Nephron progenitor cell (in vitro differentiated cells): ENCODE measurements at regions not wholly inside any gene's neighbourhood (a gene's known extent, or its start where the extent isn't known, plus 50 kb on each side); places are given as distances from the start of the nearest gene placed in this dataset.

Experiments used
- DNase-seq: peaks from one replicate; pipeline ENCODE4 v3.0.0; 2021
- H3K27ac Mint-ChIP-seq: 2 replicates; pipeline ENCODE4 v1.8.0; 2021; ENCODE audit warnings: mild to moderate bottlenecking, moderate library complexity, mixed read lengths
- H3K27me3 Mint-ChIP-seq: 2 replicates; pipeline ENCODE4 v1.8.0; 2021; ENCODE audit warnings: mild to moderate bottlenecking, low read depth, mixed read lengths; ENCODE audit not compliant: poor library complexity
- H3K36me3 Mint-ChIP-seq: 2 replicates; pipeline ENCODE4 v1.8.0; 2021; ENCODE audit warnings: low read depth, mixed read lengths
- H3K4me1 Mint-ChIP-seq: 2 replicates; pipeline ENCODE4 v1.8.0; 2021; ENCODE audit warnings: mixed read lengths
- H3K4me3 Mint-ChIP-seq: 2 replicates; pipeline ENCODE4 v1.8.0; 2021; ENCODE audit warnings: mild to moderate bottlenecking, moderate library complexity, mixed read lengths
- H3K9me3 Mint-ChIP-seq: 2 replicates; pipeline ENCODE4 v1.8.0; 2021; ENCODE audit warnings: mild to moderate bottlenecking, moderate library complexity, mixed read lengths
- CTCF ChIP-seq: fragments of 200-600 bp; sonication (generic); IDR thresholded peaks from 2 replicates; pipeline ENCODE4 v1.5.0; 2021; ENCODE audit warnings: antibody characterized with exemption

- DNase-seq = no peak
- Mint-ChIP-seq H3K36me3 (no peaks in the 10 kb centered on the region), H3K27ac (no peak overlapping the region), H3K4me3 (no peak overlapping the region), H3K9me3 (peaks cover 17% of the 10 kb centered on the region), H3K4me1 (no peaks in the 10 kb centered on the region), H3K27me3 (no peaks in the 10 kb centered on the region)
- no peak for TF ChIP-seq CTCF
Measured at GRCh38 chr1:242764161-242764560, 239.7 kb upstream of the PLD5 start.

GRCh38 chr1:242761556-242761955 lies 237.1 kb upstream of the PLD5 start:
- TF ChIP-seq CTCF = no peak
- Mint-ChIP-seq H3K36me3 (no peaks in the 10 kb centered on the region), H3K9me3 (peaks cover 23% of the 10 kb centered on the region), H3K27ac (no peak overlapping the region), H3K4me1 (no peaks in the 10 kb centered on the region), H3K4me3 (no peak overlapping the region), H3K27me3 (no peaks in the 10 kb centered on the region)
- no peak for DNase-seq

DNA sequence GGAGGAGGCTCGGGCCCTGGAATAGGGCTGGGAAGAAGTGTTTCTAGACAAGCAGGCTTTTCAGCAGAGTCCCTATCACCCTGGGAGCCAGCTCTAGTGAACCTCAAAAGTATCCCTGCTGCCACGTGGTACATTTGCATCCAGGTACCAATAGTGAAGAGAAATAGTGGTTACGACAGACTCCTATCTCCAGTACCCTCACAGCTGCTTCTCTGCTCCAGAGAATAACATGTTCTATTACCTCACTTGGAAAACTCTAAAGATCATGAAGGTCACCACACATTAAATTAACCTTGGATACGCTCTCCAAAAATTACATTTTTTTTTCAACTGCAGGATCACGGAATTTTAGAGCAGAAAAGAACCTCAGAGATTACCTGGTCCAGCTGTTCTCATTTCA lies 230.4 kb upstream of the PLD5 start:
- Mint-ChIP-seq H3K4me3 (no peak overlapping the region), H3K9me3 (peaks cover 7% of the 10 kb centered on the region), H3K4me1 (no peaks in the 10 kb centered on the region), H3K27me3 (peaks cover 3% of the 10 kb centered on the region), H3K36me3 (no peaks in the 10 kb centered on the region), H3K27ac (no peak overlapping the region)
- no peak for TF ChIP-seq CTCF
- no peak for DNase-seq

- no peak overlapping the region for H3K4me3 Mint-ChIP-seq
- no peak overlapping the region for H3K27ac Mint-ChIP-seq
Measured at GRCh38 chr1:242754125-242754524, 229.6 kb upstream of the PLD5 start.

GRCh38 chr1:242747233-242747632 lies 222.7 kb upstream of the PLD5 start:
- DNase-seq = no peak
- no peaks in the 10 kb centered on the region for H3K4me1 Mint-ChIP-seq
- H3K27ac Mint-ChIP-seq = no peak overlapping the region
- no peak for TF ChIP-seq CTCF
- H3K27me3 Mint-ChIP-seq = no peaks in the 10 kb centered on the region
- peaks cover 3% of the 10 kb centered on the region for H3K9me3 Mint-ChIP-seq
- H3K4me3 Mint-ChIP-seq = no peak overlapping the region
- no peaks in the 10 kb centered on the region for H3K36me3 Mint-ChIP-seq

More at GRCh38 chr1:242754125-242754524, 229.6 kb upstream of the PLD5 start:
- H3K27me3 Mint-ChIP-seq = peaks cover 3% of the 10 kb centered on the region
- H3K36me3 Mint-ChIP-seq = no peaks in the 10 kb centered on the region
- peaks cover 9% of the 10 kb centered on the region for H3K9me3 Mint-ChIP-seq
- H3K4me1 Mint-ChIP-seq = no peaks in the 10 kb centered on the region
- no peak for DNase-seq
- no peak for TF ChIP-seq CTCF

DNA sequence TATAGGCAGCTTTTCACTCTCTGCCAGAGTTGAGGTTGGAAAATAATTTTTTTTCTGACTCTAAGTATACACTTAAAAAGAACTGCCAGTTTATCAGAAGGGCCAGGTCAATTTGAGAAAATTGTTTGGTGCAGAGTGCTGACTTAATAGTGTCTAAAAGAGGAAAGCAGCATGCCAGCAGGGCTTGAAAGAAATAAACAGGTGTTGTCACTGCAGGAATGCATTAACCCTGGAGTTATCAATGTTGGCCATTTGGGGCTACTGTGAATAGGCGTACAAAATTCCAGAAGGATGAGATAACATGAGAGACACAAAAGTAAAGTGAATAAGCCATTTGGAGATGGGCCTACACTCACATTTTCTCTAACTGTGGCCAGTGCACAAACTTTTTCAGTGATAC lies 220.6 kb upstream of the PLD5 start:
- Mint-ChIP-seq H3K9me3 (peaks cover 13% of the 10 kb centered on the region), H3K27me3 (no peaks in the 10 kb centered on the region), H3K27ac (no peak overlapping the region), H3K4me3 (no peak overlapping the region), H3K36me3 (no peaks in the 10 kb centered on the region), H3K4me1 (no peaks in the 10 kb centered on the region)
- no peak for TF ChIP-seq CTCF
- no peak for DNase-seq
